OCI-LY3 (cell line): ENCODE measurements at regions not wholly inside any gene's neighbourhood (a gene's known extent, or its start where the extent isn't known, plus 50 kb on each side); places are given as distances from the start of the nearest gene placed in this dataset.

Experiments used
- EZH2phosphoT487 ChIP-seq: fragments of 200-600 bp; shearing (Covaris generic); IDR thresholded peaks from 2 replicates; pipeline ENCODE4 v1.6.1; 2018; ENCODE audit warnings: antibody characterized with exemption, mixed run types, low read depth
- TF ChIP-seq, protein P1 (sequence below): fragments of 200-600, 300-600 bp; sonication (generic); IDR thresholded peaks from 2 replicates; pipeline ENCODE4 v1.5.1; 2014; ENCODE audit warnings: antibody characterized with exemption, low read length, low read depth

DNA sequence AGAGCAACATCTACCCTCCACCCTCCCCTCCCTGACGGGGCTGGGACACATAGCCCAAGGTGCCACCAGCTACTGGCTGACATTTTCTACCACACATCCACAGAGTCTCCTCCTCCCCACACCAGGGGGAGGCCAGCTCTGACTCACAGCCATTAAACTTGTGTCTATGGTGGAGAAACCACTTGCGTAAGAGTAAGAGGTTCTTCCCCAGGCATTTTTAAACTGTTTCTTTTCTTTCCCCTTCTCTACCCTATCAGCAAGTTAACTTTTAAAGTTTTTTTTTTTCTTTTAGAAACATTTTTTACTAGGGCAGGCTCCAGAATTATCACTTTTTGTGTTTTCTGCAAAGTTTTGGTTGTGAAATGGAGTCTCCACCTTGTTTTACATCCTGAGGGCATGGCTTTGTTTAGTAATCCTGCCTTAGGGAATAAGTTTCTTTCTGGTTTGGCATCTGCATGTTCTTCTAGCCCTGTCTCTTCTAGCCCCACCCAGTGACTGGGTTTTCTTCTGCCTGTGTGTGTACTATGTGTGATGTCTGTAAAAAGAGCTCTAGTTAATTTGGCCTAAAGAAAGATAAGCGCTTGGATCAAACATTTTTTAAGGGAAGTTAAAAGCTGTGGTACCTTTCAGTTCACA lies 148.8 kb upstream of the GADL1 start:
- TF ChIP-seq, protein P1, sequence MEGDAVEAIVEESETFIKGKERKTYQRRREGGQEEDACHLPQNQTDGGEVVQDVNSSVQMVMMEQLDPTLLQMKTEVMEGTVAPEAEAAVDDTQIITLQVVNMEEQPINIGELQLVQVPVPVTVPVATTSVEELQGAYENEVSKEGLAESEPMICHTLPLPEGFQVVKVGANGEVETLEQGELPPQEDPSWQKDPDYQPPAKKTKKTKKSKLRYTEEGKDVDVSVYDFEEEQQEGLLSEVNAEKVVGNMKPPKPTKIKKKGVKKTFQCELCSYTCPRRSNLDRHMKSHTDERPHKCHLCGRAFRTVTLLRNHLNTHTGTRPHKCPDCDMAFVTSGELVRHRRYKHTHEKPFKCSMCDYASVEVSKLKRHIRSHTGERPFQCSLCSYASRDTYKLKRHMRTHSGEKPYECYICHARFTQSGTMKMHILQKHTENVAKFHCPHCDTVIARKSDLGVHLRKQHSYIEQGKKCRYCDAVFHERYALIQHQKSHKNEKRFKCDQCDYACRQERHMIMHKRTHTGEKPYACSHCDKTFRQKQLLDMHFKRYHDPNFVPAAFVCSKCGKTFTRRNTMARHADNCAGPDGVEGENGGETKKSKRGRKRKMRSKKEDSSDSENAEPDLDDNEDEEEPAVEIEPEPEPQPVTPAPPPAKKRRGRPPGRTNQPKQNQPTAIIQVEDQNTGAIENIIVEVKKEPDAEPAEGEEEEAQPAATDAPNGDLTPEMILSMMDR = no peak
- TF ChIP-seq EZH2phosphoT487 = no peak
